Stimulated activated CD4-positive, alpha-beta T cell treated with anti-CD3 and anti-CD28 coated beads, Interleukin-15, amount 100 ng/mL, for 24 hours (primary cell): ENCODE measurements at regions not wholly inside any gene's neighbourhood (a gene's known extent, or its start where the extent isn't known, plus 50 kb on each side); places are given as distances from the start of the nearest gene placed in this dataset.
"Not testable (repeated sequence)": the region's sequence is repeated elsewhere in the genome, so short reads cannot be mapped to it uniquely, and the experiment has no call there.

ENCODE experiments used
- DNase-seq: peaks from one replicate; pipeline ENCODE4 v3.0.0-alpha.2; 2020

DNA sequence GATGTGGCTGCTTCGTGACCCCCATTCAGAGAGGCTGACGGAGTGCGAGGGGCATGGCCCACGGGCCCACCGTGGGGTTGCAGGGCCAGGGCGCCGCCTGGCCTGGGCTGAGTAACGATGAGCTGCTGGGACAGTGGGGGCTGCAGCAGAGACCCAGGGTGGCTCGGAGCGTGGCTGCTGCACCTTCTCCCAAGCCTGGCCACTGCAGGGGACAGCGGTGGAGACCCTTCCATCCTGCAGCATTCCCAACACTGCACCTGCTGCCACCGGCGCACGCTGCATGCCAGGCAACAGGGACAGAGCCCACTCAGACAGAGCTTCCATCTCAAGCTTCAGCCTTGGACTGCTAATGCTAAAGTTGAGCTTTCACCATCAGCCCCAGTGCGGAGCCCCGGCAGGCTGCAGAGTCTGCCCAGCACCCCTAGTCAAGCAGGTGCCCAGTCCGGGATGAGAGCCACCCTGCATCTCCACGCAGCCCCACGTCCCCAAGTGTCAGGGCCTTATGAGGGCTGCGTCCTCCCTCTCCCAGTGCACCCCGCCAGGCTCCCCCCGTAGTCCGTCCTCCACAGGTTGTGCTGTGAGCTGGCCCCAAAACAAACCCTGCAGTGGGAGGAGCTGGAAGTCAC, 89.4 kb upstream of the AFDN start:
- no peak for DNase-seq

DNA sequence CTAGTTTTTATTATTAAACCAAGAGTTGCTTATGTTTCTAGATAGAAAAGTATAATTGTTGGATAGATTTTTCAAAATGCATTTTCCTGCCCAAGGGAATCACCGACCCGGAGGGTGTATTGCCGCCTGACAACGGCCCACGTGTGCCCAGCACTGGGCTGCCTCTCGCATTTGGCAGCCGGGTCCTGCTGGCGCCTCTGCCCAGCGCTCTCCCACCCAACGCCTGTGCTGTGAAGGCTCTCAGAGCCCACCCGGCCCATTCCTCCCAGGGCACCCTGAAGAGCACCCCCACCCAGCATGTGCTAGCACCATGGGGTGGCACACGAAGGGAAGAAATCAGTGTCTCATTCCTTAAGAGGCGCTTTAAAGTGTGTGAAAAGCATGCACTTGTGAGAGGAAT, 88.3 kb upstream of the AFDN start:
- no peak for DNase-seq

DNA sequence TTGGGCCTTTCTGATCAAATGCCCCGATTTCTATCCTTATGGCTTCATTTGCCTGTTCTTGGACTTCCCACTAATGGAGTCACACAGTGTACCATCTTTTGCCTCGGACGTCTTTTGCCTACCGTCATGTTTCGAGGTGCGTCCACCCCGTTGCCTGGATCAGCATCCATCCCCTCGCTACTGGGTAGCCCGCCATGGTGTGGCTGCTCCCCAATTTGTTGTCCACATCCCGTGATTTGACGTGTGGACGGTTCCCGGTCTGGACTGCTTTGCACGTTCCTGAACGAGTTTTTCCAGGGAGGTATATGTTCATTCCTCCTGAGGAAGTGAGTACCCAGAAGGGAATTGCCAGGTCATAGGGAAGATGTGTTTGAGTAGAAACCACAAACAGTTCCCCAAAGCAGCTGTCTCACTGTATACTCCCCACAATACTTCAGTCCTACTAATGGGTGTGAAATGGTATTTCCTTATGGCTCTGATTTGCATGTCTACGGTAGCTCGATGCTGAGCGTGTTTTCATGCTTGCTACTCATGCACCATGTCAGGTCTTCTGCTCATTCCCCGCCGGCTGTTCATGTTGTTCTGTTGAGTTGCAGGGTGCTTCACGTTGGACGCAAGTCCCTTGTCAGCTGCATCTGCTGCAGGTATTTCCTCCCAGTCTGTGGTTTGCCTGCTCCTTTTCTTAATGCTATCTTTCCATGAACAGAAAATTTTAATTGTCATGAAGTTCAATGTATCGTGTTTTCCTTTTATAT, 86.8 kb upstream of the AFDN start:
- DNase-seq: no peak

DNA sequence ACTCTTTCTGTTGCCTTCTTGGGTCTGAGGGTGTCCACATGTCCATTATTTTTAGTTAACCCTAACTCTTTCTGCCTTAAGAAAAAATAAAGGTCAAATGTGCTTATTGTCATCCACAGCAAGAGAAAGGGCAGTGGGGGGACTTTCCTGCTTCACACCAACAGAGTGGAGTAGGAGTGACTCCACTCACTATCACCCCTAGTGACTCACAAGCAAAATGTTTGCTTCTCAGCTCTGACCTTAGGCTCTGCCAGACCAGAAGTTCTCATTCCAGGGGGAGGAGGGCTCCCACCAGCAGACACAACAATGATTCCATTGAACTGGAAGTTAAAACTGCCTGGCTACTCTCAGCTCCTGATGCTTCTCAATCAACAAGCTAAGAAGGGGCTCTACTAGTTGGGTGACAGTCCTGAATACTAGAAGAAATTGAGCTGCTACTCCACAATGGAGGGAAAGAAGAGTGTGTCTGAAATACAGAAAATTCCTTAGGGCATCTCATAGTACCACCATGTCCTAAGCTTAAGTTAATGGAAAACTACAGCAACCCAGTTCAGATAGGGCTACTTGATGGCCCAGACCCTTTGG, 83.9 kb upstream of the AFDN start:
- no peak for DNase-seq

DNA sequence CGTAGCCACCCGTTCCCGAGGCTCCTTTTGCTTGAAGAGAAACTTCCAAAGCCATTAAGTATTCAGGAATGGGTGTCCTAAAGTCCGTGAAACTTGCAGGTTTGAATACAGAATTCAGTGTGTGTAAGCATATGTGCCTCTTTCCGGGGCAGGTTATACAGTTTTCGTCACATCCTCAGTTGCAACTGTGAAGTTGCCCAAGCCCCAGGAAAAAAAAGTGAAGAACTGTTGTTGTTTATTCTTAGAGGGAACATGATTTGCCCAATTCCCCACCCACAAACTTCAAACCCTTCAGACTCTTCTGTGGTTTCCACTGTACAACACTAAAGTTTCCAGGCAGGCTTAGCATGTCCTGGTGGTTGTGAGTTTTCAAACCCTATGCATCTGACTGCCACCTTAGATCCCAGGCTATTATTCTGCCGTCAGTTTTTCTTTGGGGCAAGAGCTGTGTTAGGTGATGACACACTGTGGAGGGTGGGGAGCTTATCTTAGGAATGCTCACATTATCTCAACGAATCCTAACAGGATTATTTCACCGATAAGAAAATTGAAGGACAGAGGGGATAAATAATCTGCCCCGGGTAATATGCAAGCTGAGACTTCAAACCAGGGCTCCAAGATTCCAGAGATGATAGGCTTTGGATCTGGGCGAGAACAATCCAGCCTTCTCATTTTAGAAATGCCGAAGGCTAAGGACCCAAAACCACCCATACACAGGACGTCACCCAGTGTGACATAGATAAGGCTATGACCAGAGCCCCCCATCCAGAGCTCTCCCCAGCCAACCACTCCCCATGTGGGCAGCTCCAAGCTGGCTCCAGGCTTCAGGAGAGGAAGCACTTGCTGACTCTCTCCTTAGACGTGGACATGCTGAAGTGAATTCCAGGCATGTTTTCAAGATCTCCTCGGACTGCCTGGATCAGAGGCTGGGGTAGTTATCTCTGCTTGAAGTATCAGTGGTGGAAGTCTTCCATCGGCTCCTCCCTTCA, 81.7 kb upstream of the AFDN start:
- no peak for DNase-seq

DNA sequence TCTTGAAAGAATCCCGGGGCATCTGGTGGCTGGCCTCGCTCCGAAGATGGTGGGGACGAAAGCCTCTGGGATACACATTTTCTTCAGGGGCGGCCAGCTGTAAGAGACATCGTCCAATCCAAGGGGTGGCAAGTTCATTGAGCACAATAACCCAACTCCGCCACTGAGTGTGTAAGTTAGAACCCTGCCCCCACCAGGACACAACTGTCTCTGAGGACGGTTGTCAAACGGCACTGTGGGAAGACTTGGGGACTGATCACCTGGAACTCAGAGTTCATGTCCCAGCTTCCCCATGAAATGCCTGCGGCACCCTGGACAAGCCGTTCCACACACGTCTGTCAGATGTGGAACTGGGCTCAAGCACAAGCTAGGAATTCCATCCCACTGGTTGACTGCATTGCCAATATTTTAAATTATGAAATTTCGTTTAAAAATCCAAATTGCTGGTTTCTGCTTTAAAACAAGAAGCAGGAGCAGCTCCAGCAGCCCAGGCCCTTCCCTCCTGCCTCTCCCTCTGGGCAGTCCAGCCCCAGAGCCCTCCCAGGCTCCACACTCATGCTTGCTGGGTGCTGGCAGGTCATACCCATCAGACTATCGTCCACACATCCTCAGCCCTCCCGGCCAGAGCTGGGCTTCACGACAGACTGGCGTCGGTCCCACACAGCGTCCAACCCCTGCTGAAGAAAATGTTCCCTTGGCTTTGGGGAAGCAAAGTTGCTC, 80.9 kb upstream of the AFDN start:
- no peak for DNase-seq

DNA sequence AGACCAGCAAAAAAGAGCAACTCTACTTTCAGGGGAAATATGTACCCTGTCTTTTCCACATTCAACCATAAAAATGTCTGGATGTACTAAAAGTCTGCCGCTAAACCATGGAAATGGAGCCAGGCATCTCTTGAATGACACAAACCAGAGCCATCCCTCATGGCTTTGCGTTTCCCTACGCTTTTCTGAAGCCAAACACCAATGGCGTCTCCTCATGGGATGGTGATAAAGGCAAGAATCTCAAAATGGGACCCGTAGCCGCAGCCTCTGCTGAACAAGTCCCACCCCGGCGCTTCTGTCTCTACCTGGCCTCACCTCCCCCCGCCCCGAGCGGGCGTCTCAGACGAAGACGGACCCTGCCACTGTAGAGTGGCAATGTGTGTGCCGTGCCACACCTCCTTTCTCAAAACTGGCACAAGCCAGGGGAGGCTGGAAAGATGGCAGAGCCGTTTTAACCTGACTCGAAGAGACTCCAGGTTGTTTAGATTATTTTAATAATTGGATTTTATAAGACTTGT, 80.3 kb upstream of the AFDN start:
- no peak for DNase-seq

DNA sequence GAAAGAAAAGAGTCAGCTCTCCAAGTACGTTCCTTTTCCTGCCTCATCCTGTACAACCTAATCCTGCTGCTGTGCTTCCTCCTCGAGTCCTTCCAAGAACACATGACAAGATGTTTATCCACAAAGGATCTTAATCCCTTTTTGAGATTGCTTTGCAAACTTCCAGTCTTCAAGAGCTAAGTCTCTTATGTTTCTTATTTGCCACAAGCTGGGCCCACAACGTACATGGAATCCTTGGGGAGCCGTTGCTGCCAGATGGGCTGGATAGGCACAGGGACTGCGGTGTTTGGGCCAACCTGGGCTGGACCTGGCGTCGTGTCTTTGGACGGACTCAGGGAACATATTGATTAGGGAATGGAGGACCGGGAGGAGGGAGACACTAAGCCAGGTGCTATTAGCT, 79.7 kb upstream of the AFDN start:
- DNase-seq: no peak

DNA sequence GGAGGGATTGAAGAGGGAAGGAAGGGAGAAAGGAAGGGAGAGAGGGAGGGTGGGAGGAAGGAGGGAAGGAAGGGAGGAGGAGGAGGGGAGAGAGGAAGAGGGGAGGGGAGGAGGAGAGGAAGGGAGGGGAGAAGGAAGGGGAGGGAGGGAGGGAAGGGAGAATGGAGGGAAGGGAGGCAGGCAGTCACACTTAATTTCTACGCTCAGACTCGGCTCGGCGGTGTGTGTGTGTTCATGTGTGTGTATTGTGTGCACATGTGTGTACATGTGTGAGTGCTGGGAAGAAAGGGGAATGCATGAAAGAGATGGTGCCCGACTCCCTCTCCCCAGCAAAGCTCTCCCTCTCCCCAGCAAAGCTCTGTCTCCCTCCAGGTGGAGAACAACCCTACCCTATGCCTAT, 79.1 kb upstream of the AFDN start:
- no peak for DNase-seq

DNA sequence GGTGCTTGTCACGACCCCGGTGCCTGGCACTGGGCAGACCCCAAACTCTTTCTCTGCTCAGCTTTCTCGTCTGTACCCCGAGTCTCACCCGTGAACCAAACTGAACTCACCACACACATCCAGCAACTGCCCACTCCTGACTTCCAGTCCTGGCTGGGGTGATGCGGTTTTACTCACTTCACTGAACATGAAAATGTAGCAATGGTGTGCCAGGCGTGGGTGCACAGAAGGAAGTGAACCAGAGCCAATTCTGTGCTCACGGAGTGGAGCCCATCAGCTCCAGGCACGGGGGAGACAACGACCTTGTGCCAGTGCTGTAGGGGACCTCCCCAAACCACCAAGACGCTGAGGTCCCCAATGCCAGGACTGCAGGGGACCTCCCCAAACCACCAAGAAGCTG, 78.7 kb upstream of the AFDN start:
- no peak for DNase-seq

DNA sequence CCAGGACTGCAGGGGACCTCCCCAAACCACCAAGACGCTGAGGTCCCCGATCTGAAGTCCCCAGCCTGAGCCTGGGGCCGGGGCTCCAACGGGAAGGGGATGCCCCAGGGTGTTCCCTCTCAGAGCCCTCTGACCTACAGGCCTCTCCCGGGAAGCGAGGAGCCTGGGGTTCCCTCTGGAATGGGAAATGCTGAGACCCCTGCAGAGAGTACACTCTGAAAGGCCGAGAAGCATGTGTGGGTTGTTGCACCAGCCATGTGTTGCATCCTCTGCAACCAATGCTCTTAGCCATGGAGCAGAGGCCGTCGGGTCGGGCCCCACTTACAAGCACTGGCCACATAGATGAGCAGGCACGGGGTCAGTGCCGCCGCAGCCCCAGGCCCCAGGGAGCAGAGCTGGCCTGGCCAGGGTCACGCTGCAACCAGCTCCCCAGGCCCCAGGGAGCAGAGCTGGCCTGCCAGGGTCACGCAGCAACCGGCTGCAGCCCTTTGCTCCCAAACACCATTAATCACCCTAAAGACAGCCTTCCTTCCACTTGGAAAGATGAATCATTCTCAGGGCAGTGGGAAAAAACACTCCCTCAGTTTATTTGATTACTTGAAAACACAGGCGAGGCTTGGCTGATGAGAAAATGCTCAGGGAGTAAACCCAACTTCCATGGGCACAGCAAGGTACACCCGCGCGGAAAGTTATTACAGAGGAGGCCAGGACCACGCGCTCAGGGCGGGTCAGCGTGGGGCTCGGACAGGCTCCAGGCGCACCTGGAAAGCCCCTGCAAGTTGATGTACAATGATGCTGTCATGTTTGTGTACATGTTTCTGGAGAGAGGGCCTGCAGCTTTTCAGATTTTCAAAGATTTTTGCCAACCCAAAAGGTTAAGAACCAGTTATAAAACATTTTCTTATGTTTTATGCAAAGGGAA, 78.0 kb upstream of the AFDN start:
- no peak for DNase-seq

DNA sequence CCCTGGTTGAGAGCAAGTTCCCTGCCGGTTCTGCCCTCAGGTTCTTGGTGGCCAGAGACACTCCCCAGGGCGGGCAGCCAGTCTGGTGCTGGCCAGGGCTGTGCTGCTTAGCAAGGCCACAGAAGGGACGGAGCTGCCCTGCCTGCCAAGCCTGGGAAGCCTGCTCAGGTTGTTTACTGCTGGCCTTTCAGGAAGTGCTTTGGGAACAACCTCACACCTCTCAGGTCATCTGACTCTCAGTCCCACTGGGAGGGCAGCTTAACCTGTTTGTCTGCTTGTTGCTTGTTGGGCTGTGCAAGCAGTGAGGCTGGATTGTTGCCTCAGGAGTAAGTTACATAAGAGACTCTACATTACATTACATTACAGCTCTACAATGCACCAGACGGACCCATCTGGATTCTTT, 75.8 kb upstream of the AFDN start:
- no peak for DNase-seq

DNA sequence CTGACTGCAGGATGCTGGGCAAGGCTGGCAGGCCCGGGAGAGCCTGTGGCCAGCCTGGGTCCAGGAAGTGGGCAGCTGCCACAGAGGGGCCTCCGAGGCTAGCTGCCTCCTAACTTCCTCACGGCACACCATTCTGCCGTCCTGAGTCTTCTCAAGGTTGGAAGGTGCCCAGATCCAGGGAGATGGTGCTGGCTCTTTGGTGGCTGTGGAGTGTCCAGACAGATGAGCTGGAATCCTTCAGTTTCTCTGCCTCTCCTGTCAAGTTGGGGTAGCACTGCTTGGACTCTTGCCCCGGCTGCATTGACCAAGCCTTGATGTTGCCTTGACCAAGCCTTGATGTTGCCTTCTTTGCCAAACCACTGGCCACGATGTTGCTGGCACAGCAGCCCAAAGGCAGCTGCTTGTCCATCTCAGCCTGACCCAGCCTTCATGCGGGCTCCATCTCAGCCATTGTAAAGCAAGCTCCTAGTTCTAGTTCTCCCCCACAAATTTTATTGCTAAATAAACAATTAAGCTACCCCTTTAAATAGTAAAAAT, 75.1 kb upstream of the AFDN start:
- no peak for DNase-seq

DNA sequence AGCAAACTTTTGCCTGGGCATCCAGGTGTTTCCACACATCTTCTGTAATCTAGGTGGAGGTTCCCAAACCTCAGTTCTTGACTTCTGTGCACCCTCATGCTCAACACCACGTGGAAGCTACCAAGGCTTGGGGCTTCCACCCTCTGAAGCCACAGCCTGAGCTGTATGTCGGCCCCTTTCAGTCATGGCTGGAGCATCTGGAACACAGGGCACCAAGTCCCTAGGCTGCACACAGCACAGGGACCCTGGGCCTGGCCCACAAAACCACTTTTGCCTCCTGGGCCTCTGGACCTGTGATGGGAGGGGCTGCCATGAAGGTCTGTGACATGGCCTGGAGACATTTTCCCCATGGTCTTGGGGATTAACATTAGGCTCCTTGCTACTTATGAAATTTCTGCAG, 73.4 kb upstream of the AFDN start:
- not testable (repeated sequence) for DNase-seq

DNA sequence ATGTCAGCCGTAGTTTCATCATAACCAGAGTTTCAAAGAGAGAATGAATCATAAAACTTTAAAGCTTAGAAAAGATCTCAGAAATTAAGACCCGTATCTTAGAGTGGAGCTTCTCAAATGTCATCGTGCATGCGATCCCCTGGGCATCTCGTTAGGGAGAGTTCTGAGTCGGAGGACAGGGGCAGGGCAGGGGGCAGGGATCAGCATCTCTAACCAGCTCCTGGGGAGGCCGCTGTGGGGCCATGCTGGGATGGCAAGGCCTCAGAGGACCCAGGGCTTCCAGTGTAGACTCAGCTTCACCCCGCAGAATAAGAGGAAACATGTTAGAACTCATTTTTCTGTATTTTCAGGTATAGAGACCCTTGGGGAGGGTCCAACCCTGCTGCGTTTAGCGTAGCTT, 72.0 kb upstream of the AFDN start:
- DNase-seq: no peak

DNA sequence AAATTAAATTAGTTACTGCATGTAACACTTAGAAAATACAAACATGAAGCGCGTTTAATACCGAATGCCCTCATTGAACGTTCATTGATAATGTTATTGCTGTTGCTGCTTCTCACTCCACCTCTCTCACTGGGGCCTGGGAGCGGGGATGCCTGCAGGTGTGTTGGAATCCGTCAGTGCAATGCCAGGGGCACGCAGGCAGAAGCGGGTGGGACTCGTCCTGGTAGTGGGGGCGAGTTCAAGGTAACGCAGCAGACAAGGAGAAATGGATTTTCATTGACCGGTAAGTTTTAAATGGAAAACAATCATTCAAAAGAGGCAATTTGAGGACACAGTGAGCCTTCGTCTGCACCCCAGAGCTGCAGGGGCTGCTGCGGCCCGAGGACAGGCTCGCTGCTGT, 71.2 kb upstream of the AFDN start:
- DNase-seq: no peak

DNA sequence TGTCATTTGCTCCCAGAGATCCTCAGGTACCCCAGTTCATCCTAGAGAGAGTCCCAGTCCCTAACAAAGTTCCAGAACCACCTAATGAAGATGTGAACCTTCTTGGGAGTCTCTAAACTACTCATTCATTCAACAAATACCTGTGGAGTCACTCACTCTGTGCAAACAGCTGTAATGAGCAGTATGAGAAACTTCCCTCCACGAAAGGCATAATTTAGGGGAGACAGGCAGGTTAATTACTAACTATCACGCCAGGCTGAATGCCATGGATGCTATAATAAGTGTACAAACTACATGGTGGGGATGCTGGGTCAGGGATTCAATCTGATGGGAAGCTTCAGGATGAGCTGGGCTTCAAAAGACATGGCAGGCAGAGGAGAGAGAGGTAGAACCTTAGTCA, 70.1 kb upstream of the AFDN start:
- no peak for DNase-seq

DNA sequence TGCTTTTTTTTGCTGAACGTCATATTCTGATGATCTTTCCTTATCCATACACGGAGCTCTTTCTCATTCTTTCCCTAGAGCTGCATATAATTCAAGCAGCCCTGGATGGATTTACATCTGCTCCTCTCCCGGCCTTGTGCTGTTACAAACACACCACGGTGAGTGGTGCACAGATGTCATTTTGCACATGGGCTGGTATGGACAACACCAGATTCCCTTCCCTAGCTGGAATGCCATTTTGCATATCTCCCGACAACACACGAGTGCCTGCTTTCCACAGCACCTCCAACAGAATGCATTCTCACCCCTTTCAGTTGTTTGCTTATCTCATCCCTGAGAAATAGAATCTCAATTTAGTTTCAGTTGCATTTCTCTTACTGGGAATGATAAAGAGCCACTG, 69.5 kb upstream of the AFDN start:
- DNase-seq: no peak

DNA sequence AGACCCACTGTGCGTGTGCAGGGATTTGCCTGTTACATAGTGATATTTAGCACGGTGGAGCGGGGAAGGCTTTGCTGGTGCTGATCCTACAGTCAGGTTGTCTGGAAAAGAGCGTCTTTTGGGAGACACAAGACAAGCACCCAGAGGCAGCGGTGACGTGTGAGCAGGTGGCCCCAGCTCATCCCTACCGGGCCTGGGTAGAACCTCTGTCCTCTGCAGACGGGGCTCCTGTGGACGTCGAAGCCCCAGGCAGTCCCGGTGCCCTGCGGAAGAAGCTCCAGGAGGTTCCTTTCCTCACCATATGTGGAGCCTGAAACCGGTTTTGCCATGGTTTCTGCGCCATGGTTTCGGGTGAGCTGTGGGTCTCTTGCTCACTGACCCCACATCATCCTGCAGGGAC, 68.9 kb upstream of the AFDN start:
- DNase-seq: no peak

DNA sequence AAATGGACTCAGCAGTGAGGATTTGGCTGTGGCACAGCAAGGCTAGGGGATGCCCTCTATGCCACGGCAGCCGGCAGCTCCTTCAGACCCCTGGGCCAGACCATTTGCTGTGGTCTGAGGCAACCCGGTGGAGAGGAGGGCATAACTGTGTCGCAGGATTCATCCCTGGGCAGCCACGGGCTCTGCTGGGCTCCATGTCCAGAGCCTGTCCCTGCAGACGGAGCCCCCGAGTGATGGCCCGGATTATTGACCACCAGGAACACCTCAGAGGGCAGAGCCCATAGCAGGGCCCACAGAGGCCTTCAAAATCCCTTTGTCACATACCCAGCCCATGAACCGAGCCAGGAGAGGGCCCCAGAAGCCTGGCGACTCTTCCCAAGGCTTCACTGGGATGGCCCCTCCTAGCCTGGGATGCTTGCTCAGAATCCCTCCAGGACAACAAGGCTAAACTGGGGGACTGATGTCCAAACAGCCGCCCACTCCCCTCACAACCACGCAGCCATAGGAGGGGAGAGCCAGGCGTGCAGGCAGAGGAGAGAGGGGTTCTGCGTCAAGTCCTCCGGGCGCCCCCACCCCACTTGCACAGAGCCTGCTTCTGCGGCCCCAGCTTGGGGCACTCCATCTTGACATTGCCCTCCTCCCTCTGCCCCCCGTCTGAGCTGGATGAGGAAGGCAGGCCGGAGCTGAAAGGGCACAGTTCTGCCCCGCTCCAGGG, 68.2 kb upstream of the AFDN start:
- DNase-seq: no peak
